Activated CD4-positive, CD25-positive, alpha-beta regulatory T cell treated with anti-CD3 and anti-CD28 coated beads, Interleukin-2, amount 50 U/mL, for 16 hours (primary cell): ENCODE measurements at regions not wholly inside any gene's neighbourhood (a gene's known extent, or its start where the extent isn't known, plus 50 kb on each side); places are given as distances from the start of the nearest gene placed in this dataset.
A peak's percentile ranks its signal among the peaks of the same experiment; 100 is the strongest.
"Not testable (repeated sequence)": the region's sequence is repeated elsewhere in the genome, so short reads cannot be mapped to it uniquely, and the experiment has no call there.

Source experiments
- DNase-seq: peaks from one replicate; pipeline ENCODE4 v3.0.0-alpha.2; 2020; ENCODE audit warnings: low read depth, low spot score

GRCh38 chr3:187795207-187795960 lies 50.1 kb upstream of the BCL6 start:
- no peak for DNase-seq

- no peak for DNase-seq
Measured at GRCh38 chr3:187798126-187798525, 52.9 kb upstream of the BCL6 start.

- DNase-seq, result no peak
Measured at GRCh38 chr3:187798531-187799530, 53.6 kb upstream of the BCL6 start.

- DNase-seq, result no peak
Measured at GRCh38 chr3:187799942-187800641, 54.8 kb upstream of the BCL6 start.

GRCh38 chr3:187801152-187801551 lies 55.9 kb upstream of the BCL6 start:
- no peak for DNase-seq

- DNase-seq, result no peak
Measured at GRCh38 chr3:187802203-187802927, 57.1 kb upstream of the BCL6 start.

- DNase-seq, result peak; percentile 52
Measured at GRCh38 chr3:187802928-187803259, 57.6 kb upstream of the BCL6 start.

- DNase-seq, result no peak
Measured at GRCh38 chr3:187804120-187804744, 59.0 kb upstream of the BCL6 start.

- no peak for DNase-seq
Measured at GRCh38 chr3:187804745-187805121, 59.5 kb upstream of the BCL6 start.

- no peak for DNase-seq
Measured at GRCh38 chr3:187805774-187806173, 60.5 kb upstream of the BCL6 start.

- DNase-seq, result no peak
Measured at GRCh38 chr3:187807086-187807862, 62.0 kb upstream of the BCL6 start.

GRCh38 chr3:187808527-187808895 lies 63.2 kb upstream of the BCL6 start:
- no peak for DNase-seq

GRCh38 chr3:187809612-187809991 lies 64.3 kb upstream of the BCL6 start:
- no peak for DNase-seq

- no peak for DNase-seq
Measured at GRCh38 chr3:187810021-187810446, 64.8 kb upstream of the BCL6 start.

- DNase-seq, result no peak
Measured at GRCh38 chr3:187811585-187812250, 66.5 kb upstream of the BCL6 start.

- DNase-seq, result no peak
Measured at GRCh38 chr3:187812496-187812895, 67.2 kb upstream of the BCL6 start.

- DNase-seq, result no peak
Measured at GRCh38 chr3:187813198-187813597, 67.9 kb upstream of the BCL6 start.

- not testable (repeated sequence) for DNase-seq
Measured at GRCh38 chr3:187817766-187818165, 72.5 kb upstream of the BCL6 start.

GRCh38 chr3:187821616-187822317 lies 76.5 kb upstream of the BCL6 start:
- no peak for DNase-seq
